ENCODE measurements at regions not wholly inside any gene's neighbourhood (a gene's known extent, or its start where the extent isn't known, plus 50 kb on each side); places are given as distances from the start of the nearest gene placed in this dataset.

DNA sequence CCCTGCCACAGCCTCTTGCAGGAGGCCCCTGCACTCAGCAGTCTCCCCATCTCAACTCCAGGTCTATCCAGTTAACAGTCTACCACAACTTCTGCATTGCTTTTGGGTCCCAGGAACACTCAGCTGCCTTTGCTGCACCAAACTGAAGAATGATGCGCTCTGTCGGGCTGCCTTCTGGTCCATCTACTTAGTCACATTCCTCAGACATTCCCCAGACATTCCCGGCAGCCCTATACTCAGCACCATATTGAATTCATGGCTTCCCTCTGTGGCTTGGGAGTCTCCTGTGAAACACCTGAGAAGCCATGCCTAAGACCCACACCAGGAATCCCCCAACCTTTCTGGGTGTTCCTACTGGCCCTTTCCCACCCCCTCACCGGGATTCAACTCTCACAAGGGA, 99.6 kb upstream of the COL21A1 start:
- no peak for TF ChIP-seq EP300 (IDR thresholded peaks at IDR 0.05)
- no peak for TF ChIP-seq POLR2A (IDR thresholded peaks at IDR 0.05)
- TF ChIP-seq, protein P1, sequence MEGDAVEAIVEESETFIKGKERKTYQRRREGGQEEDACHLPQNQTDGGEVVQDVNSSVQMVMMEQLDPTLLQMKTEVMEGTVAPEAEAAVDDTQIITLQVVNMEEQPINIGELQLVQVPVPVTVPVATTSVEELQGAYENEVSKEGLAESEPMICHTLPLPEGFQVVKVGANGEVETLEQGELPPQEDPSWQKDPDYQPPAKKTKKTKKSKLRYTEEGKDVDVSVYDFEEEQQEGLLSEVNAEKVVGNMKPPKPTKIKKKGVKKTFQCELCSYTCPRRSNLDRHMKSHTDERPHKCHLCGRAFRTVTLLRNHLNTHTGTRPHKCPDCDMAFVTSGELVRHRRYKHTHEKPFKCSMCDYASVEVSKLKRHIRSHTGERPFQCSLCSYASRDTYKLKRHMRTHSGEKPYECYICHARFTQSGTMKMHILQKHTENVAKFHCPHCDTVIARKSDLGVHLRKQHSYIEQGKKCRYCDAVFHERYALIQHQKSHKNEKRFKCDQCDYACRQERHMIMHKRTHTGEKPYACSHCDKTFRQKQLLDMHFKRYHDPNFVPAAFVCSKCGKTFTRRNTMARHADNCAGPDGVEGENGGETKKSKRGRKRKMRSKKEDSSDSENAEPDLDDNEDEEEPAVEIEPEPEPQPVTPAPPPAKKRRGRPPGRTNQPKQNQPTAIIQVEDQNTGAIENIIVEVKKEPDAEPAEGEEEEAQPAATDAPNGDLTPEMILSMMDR (IDR thresholded peaks at IDR 0.05): no peak

Data from suprapubic skin (tissue), 3 donors.